ENCODE measurements at regions not wholly inside any gene's neighbourhood (a gene's known extent, or its start where the extent isn't known, plus 50 kb on each side); places are given as distances from the start of the nearest gene placed in this dataset.
"Not testable (repeated sequence)": the region's sequence is repeated elsewhere in the genome, so short reads cannot be mapped to it uniquely, and the experiment has no call there.

- not testable (repeated sequence) for H3K27me3 ChIP-seq (ENCODE audit: control insufficient read depth in 1 of 2, insufficient read depth in 2 of 2, low read length in 2 of 2); H3K9me3 ChIP-seq (ENCODE audit: control insufficient read depth in 1 of 2, low read length in 2 of 2); H3K4me3 ChIP-seq (ENCODE audit: low read depth in 1 of 2, low read length in 2 of 2); H3K36me3 ChIP-seq (ENCODE audit: control insufficient read depth in 1 of 2, insufficient read depth in 2 of 2, low read length in 2 of 2); H3K9ac ChIP-seq (ENCODE audit: low read depth in 1 of 2, low read length in 2 of 2); H3K4me1 ChIP-seq (ENCODE audit: control insufficient read depth in 1 of 2, insufficient read depth in 2 of 2, low read length in 2 of 2); H3K27ac ChIP-seq (ENCODE audit: low read depth, low read length)
These were observed 202.4 kb downstream of the USP22 start for GRCh38 chr17:20840453-20840852.

GRCh38 chr17:20840987-20841865 is 201.6 kb downstream of the USP22 start:
- H3K27ac ChIP-seq (ENCODE audit: low read depth, low read length); H3K4me1 ChIP-seq (ENCODE audit: control insufficient read depth in 1 of 2, insufficient read depth in 2 of 2, low read length in 2 of 2); H3K4me3 ChIP-seq (ENCODE audit: low read depth in 1 of 2, low read length in 2 of 2): not testable (repeated sequence)

GRCh38 chr17:20842012-20842411 is 200.8 kb downstream of the USP22 start:
- not testable (repeated sequence) for H3K27me3 ChIP-seq (ENCODE audit: control insufficient read depth in 1 of 2, insufficient read depth in 2 of 2, low read length in 2 of 2); H3K4me1 ChIP-seq (ENCODE audit: control insufficient read depth in 1 of 2, insufficient read depth in 2 of 2, low read length in 2 of 2); H3K9ac ChIP-seq (ENCODE audit: low read depth in 1 of 2, low read length in 2 of 2); H3K36me3 ChIP-seq (ENCODE audit: control insufficient read depth in 1 of 2, insufficient read depth in 2 of 2, low read length in 2 of 2); H3K27ac ChIP-seq (ENCODE audit: low read depth, low read length); H3K9me3 ChIP-seq (ENCODE audit: control insufficient read depth in 1 of 2, low read length in 2 of 2); H3K4me3 ChIP-seq (ENCODE audit: low read depth in 1 of 2, low read length in 2 of 2)

More at GRCh38 chr17:20840987-20841865, 201.6 kb downstream of the USP22 start:
- H3K9me3 ChIP-seq (ENCODE audit: control insufficient read depth in 1 of 2, low read length in 2 of 2); H3K27me3 ChIP-seq (ENCODE audit: control insufficient read depth in 1 of 2, insufficient read depth in 2 of 2, low read length in 2 of 2); H3K9ac ChIP-seq (ENCODE audit: low read depth in 1 of 2, low read length in 2 of 2); H3K36me3 ChIP-seq (ENCODE audit: control insufficient read depth in 1 of 2, insufficient read depth in 2 of 2, low read length in 2 of 2): not testable (repeated sequence)

GRCh38 chr17:20843261-20843660 is 199.6 kb downstream of the USP22 start:
- H3K9me3 ChIP-seq (ENCODE audit: control insufficient read depth in 1 of 2, low read length in 2 of 2); H3K36me3 ChIP-seq (ENCODE audit: control insufficient read depth in 1 of 2, insufficient read depth in 2 of 2, low read length in 2 of 2); H3K4me1 ChIP-seq (ENCODE audit: control insufficient read depth in 1 of 2, insufficient read depth in 2 of 2, low read length in 2 of 2); H3K9ac ChIP-seq (ENCODE audit: low read depth in 1 of 2, low read length in 2 of 2); H3K27me3 ChIP-seq (ENCODE audit: control insufficient read depth in 1 of 2, insufficient read depth in 2 of 2, low read length in 2 of 2); H3K27ac ChIP-seq (ENCODE audit: low read depth, low read length); H3K4me3 ChIP-seq (ENCODE audit: low read depth in 1 of 2, low read length in 2 of 2): not testable (repeated sequence)

- H3K4me3 ChIP-seq (ENCODE audit: low read depth in 1 of 2, low read length in 2 of 2); H3K27ac ChIP-seq (ENCODE audit: low read depth, low read length); H3K4me1 ChIP-seq (ENCODE audit: control insufficient read depth in 1 of 2, insufficient read depth in 2 of 2, low read length in 2 of 2); H3K9ac ChIP-seq (ENCODE audit: low read depth in 1 of 2, low read length in 2 of 2); H3K9me3 ChIP-seq (ENCODE audit: control insufficient read depth in 1 of 2, low read length in 2 of 2); H3K36me3 ChIP-seq (ENCODE audit: control insufficient read depth in 1 of 2, insufficient read depth in 2 of 2, low read length in 2 of 2); H3K27me3 ChIP-seq (ENCODE audit: control insufficient read depth in 1 of 2, insufficient read depth in 2 of 2, low read length in 2 of 2): not testable (repeated sequence)
These were observed 198.8 kb downstream of the USP22 start for GRCh38 chr17:20843799-20844553.

GRCh38 chr17:20848869-20849443 is 193.9 kb downstream of the USP22 start:
- not testable (repeated sequence) for H3K27ac ChIP-seq (ENCODE audit: low read depth, low read length); H3K9me3 ChIP-seq (ENCODE audit: control insufficient read depth in 1 of 2, low read length in 2 of 2); H3K9ac ChIP-seq (ENCODE audit: low read depth in 1 of 2, low read length in 2 of 2); H3K4me3 ChIP-seq (ENCODE audit: low read depth in 1 of 2, low read length in 2 of 2); H3K36me3 ChIP-seq (ENCODE audit: control insufficient read depth in 1 of 2, insufficient read depth in 2 of 2, low read length in 2 of 2); H3K4me1 ChIP-seq (ENCODE audit: control insufficient read depth in 1 of 2, insufficient read depth in 2 of 2, low read length in 2 of 2)
- peaks cover 5 to 17% of the 10 kb centered on the region in 2 donors for H3K27me3 ChIP-seq (ENCODE audit: control insufficient read depth in 1 of 2, insufficient read depth in 2 of 2, low read length in 2 of 2)

GRCh38 chr17:20851591-20852238 is 191.1 kb downstream of the USP22 start:
- not testable (repeated sequence) for H3K4me1 ChIP-seq (ENCODE audit: control insufficient read depth in 1 of 2, insufficient read depth in 2 of 2, low read length in 2 of 2); H3K9ac ChIP-seq (ENCODE audit: low read depth in 1 of 2, low read length in 2 of 2); H3K36me3 ChIP-seq (ENCODE audit: control insufficient read depth in 1 of 2, insufficient read depth in 2 of 2, low read length in 2 of 2); H3K27ac ChIP-seq (ENCODE audit: low read depth, low read length); H3K9me3 ChIP-seq (ENCODE audit: control insufficient read depth in 1 of 2, low read length in 2 of 2); H3K4me3 ChIP-seq (ENCODE audit: low read depth in 1 of 2, low read length in 2 of 2)
- peaks cover 5 to 13% of the 10 kb centered on the region in 2 donors for H3K27me3 ChIP-seq (ENCODE audit: control insufficient read depth in 1 of 2, insufficient read depth in 2 of 2, low read length in 2 of 2)

GRCh38 chr17:20852239-20852989 is 190.4 kb downstream of the USP22 start:
- no peak overlapping the region for H3K9ac ChIP-seq (ENCODE audit: low read depth in 1 of 2, low read length in 2 of 2)
- peak overlapping the region; percentile 22 to 26 for H3K4me3 ChIP-seq (ENCODE audit: low read depth in 1 of 2, low read length in 2 of 2)
- H3K27ac ChIP-seq (ENCODE audit: low read depth, low read length) = no peak overlapping the region
- H3K36me3 ChIP-seq (ENCODE audit: control insufficient read depth in 1 of 2, insufficient read depth in 2 of 2, low read length in 2 of 2) = no peaks in the 10 kb centered on the region
- H3K9me3 ChIP-seq (ENCODE audit: control insufficient read depth in 1 of 2, low read length in 2 of 2) = no peaks in the 10 kb centered on the region
- H3K4me1 ChIP-seq (ENCODE audit: control insufficient read depth in 1 of 2, insufficient read depth in 2 of 2, low read length in 2 of 2) = no peaks in the 10 kb centered on the region
- peaks cover 5 to 13% of the 10 kb centered on the region in 2 donors for H3K27me3 ChIP-seq (ENCODE audit: control insufficient read depth in 1 of 2, insufficient read depth in 2 of 2, low read length in 2 of 2)

- Histone ChIP-seq H3K9ac (ENCODE audit: low read depth in 1 of 2, low read length in 2 of 2) (no peak overlapping the region), H3K4me3 (ENCODE audit: low read depth in 1 of 2, low read length in 2 of 2) (no peak overlapping the region), H3K27ac (ENCODE audit: low read depth, low read length) (no peak overlapping the region), H3K27me3 (ENCODE audit: control insufficient read depth in 1 of 2, insufficient read depth in 2 of 2, low read length in 2 of 2) (peaks cover 5 to 13% of the 10 kb centered on the region in 2 donors), H3K4me1 (ENCODE audit: control insufficient read depth in 1 of 2, insufficient read depth in 2 of 2, low read length in 2 of 2) (no peaks in the 10 kb centered on the region), H3K9me3 (ENCODE audit: control insufficient read depth in 1 of 2, low read length in 2 of 2) (no peaks in the 10 kb centered on the region), H3K36me3 (ENCODE audit: control insufficient read depth in 1 of 2, insufficient read depth in 2 of 2, low read length in 2 of 2) (no peaks in the 10 kb centered on the region)
These were observed 189.8 kb downstream of the USP22 start for GRCh38 chr17:20852990-20853370.

Measured in duodenal mucosa (tissue), 2 donors.